ENCODE measurements at regions not wholly inside any gene's neighbourhood (a gene's known extent, or its start where the extent isn't known, plus 50 kb on each side); places are given as distances from the start of the nearest gene placed in this dataset.

- no peak for TF ChIP-seq POLR2A (IDR thresholded peaks at IDR 0.05)
- TF ChIP-seq CTCF (IDR thresholded peaks at IDR 0.05): no peak
Measured at GRCh38 chr10:15960277-15960676, 100.0 kb upstream of the MINDY3 start.
